ENCODE measurements at regions not wholly inside any gene's neighbourhood (a gene's known extent, or its start where the extent isn't known, plus 50 kb on each side); places are given as distances from the start of the nearest gene placed in this dataset.
A peak's percentile ranks its signal among the peaks of the same experiment; 100 is the strongest.

DNA sequence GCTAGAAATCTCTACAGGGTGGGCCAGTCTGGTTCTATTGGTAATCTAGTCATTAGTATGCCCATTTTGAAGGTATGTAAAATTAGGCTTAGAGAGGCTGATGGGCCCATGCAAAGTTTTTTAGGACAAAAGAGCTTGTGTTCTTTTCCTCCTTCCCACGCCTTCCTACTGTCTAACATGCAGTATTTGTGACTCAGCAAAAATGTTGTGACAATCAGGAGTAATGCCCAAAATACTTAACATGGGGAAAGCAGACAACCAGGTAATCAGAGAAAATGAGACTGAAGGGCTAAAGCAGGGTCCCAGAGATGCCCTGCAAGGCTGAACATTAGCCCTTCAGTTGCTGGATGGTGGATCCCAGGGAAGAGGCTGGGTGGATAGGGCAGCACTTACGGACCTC, 437.9 kb downstream of the BCL11B start:
- Mint-ChIP-seq H3K27me3 (no peaks in the 10 kb centered on the region), H3K4me3 (no peak overlapping the region), H3K27ac (no peak overlapping the region), H3K9me3 (peaks cover 4 to 6% (median 5%) of the 10 kb centered on the region in 3 donors), H3K4me1 (no peaks in the 10 kb centered on the region), H3K36me3 (no peaks in the 10 kb centered on the region)

GRCh38 chr14:98835051-98835824, 436.8 kb downstream of the BCL11B start:
- no peaks in the 10 kb centered on the region for H3K4me1 Mint-ChIP-seq
- H3K9me3 Mint-ChIP-seq = peaks cover 5 to 11% (median 6%) of the 10 kb centered on the region in 3 donors
- H3K27me3 Mint-ChIP-seq = no peaks in the 10 kb centered on the region
- no peaks in the 10 kb centered on the region for H3K36me3 Mint-ChIP-seq
- no peak overlapping the region for H3K27ac Mint-ChIP-seq
- no peak overlapping the region for H3K4me3 Mint-ChIP-seq

- H3K27me3 Mint-ChIP-seq = no peaks in the 10 kb centered on the region
- no peak overlapping the region for H3K4me3 Mint-ChIP-seq
- H3K36me3 Mint-ChIP-seq = no peaks in the 10 kb centered on the region
- no peaks in the 10 kb centered on the region for H3K4me1 Mint-ChIP-seq
- no peak overlapping the region for H3K27ac Mint-ChIP-seq
- H3K9me3 Mint-ChIP-seq = peaks cover 5 to 11% (median 6%) of the 10 kb centered on the region in 3 donors
Observed at GRCh38 chr14:98835825-98836100, 436.2 kb downstream of the BCL11B start.

DNA sequence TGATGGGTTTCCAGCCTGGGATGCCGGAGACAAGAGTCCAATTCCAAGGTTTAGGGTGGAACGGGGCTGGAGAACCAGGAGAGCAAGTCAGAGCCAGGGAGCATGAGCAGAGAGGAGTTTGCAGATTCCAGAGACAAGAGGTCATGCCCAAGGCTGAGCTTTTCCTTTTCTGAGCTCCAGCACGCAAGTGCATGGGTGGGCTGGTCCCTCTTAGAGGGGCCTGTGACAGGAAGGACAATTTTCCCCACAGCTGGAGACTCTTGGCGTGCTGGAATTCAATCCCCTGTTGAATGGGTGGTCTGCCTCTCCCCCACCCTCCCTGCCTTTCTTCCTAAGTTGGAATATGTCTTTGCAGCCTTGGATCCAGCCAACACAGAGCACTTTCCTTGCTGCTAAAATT, 431.9 kb downstream of the BCL11B start:
- no peaks in the 10 kb centered on the region for H3K36me3 Mint-ChIP-seq
- no peak overlapping the region for H3K27ac Mint-ChIP-seq
- H3K4me1 Mint-ChIP-seq = no peaks in the 10 kb centered on the region
- H3K9me3 Mint-ChIP-seq = peaks cover 5 to 11% (median 6%) of the 10 kb centered on the region in 3 donors
- H3K4me3 Mint-ChIP-seq = no peak overlapping the region
- no peaks in the 10 kb centered on the region for H3K27me3 Mint-ChIP-seq

GRCh38 chr14:98840511-98840910, 431.5 kb downstream of the BCL11B start:
- Mint-ChIP-seq H3K36me3 (no peaks in the 10 kb centered on the region), H3K27ac (no peak overlapping the region), H3K9me3 (peaks cover 6 to 11% (median 8%) of the 10 kb centered on the region in 3 donors), H3K4me1 (no peaks in the 10 kb centered on the region), H3K4me3 (no peak overlapping the region), H3K27me3 (no peaks in the 10 kb centered on the region)

DNA sequence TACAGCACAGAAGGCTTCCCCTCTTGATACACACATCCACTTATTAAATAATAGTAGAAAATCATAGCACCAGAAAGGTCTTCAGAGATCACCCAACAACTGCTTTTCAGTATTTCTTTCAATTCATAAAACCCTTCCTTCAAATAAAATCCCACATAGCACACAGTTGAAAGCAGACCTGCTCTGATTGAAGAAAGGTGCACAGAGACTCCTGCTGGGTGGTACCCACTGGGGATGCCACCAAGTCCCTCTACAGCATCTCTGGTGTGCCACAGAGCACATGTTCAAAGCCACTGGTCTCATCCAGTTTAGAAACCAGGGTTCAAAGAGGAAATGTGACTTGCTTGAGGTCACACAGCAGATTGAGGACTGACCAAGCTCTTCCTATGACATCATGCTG, 427.5 kb downstream of the BCL11B start:
- Mint-ChIP-seq H3K9me3 (peaks cover 2 to 21% (median 3%) of the 10 kb centered on the region in 3 donors), H3K36me3 (no peaks in the 10 kb centered on the region), H3K27me3 (no peaks in the 10 kb centered on the region), H3K4me3 (no peak overlapping the region), H3K4me1 (no peaks in the 10 kb centered on the region), H3K27ac (no peak overlapping the region)

GRCh38 chr14:98847521-98848468, 424.2 kb downstream of the BCL11B start:
- Mint-ChIP-seq H3K27me3 (no peaks in the 10 kb centered on the region), H3K4me3 (no peak overlapping the region), H3K9me3 (peaks cover 2 to 21% (median 3%) of the 10 kb centered on the region in 3 donors), H3K4me1 (no peaks in the 10 kb centered on the region), H3K36me3 (no peaks in the 10 kb centered on the region), H3K27ac (no peak overlapping the region)

DNA sequence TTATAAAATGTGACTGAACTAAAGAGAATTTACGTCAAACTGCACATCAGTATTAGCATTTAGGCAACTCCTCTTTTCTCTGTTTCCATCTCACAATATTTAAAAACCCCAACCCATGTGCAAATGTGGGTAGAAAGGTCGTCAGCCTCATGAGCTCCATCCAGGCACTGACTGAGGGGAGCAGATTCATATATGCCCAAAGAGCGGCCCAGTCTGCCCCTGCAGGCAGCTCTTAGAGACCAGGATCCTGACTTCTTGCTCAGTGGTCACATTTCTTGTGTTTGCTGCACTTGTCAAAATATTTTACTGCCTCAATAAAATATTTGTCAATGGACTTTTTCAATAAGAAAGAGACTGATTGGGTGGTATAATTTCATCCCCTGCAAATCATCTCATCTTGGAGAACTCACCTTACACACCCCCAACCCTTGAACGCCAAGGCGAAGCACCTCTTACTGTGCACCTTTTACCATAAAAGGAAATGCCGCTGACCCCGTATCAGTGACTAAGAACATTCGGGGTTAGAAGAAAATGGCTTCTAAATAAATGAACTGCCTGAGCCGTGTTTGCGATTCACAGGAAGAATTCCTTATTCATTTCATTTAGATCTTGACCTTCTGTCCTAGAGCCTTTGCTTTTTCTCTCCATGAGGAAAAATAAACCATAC, 418.8 kb downstream of the BCL11B start:
- Mint-ChIP-seq H3K4me1 (no peaks in the 10 kb centered on the region), H3K9me3 (peaks cover 0 to 17% (median 3%) of the 10 kb centered on the region in 3 donors), H3K36me3 (no peaks in the 10 kb centered on the region), H3K4me3 (no peak overlapping the region), H3K27ac (no peak overlapping the region), H3K27me3 (no peaks in the 10 kb centered on the region)

GRCh38 chr14:98855926-98856715, 415.9 kb downstream of the BCL11B start:
- peaks cover 0 to 12% (median 4%) of the 10 kb centered on the region in 3 donors for H3K9me3 Mint-ChIP-seq
- no peaks in the 10 kb centered on the region for H3K27me3 Mint-ChIP-seq
- H3K4me3 Mint-ChIP-seq = no peak overlapping the region
- H3K36me3 Mint-ChIP-seq = no peaks in the 10 kb centered on the region
- no peak overlapping the region for H3K27ac Mint-ChIP-seq
- H3K4me1 Mint-ChIP-seq = no peaks in the 10 kb centered on the region

DNA sequence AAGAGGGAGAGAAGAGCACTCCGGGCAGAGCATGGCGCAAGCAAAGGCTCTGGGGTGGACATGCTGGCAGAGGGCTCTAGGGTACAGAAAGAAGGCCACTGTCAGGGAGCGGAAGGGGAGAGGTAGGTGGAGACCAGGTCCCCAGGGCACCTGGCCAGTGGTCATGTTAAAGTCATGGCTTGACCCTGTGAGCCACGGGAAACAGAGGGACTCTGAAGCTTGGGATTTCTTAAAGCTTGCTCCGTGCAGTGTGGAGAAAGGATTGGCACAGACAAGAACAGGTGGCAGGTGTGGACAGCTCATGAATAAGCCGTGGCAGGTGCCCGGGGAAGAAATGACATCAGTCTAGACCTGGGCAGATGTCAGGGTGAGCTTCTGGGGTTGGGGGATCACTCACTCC, 413.8 kb downstream of the BCL11B start:
- no peak overlapping the region for H3K27ac Mint-ChIP-seq
- peaks cover 0 to 8% (median 4%) of the 10 kb centered on the region in 3 donors for H3K9me3 Mint-ChIP-seq
- H3K4me3 Mint-ChIP-seq = no peak overlapping the region
- no peaks in the 10 kb centered on the region for H3K4me1 Mint-ChIP-seq
- no peaks in the 10 kb centered on the region for H3K27me3 Mint-ChIP-seq
- H3K36me3 Mint-ChIP-seq = no peaks in the 10 kb centered on the region

DNA sequence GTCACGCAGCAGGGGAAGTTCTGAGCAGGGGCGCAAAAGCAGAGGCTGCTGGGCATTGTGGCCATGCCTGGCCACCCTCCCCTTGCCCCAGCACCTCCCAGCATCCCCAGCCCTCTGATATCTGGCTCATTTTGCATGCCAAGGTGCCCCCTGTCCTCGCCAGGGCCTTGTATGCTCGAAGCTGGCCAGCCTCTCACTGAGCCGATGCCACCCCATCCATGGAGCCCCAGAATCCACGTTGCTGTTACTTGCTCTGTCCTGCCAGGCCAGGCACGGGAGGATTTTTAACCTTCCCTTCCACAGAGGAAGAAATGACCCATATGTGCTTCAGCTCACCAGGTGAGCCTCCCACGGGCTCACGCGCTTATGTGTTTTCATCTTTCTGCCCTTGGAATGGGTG, 413.4 kb downstream of the BCL11B start:
- no peaks in the 10 kb centered on the region for H3K4me1 Mint-ChIP-seq
- no peak overlapping the region for H3K27ac Mint-ChIP-seq
- no peaks in the 10 kb centered on the region for H3K27me3 Mint-ChIP-seq
- peaks cover 0 to 8% (median 4%) of the 10 kb centered on the region in 3 donors for H3K9me3 Mint-ChIP-seq
- H3K4me3 Mint-ChIP-seq = no peak overlapping the region
- no peaks in the 10 kb centered on the region for H3K36me3 Mint-ChIP-seq

- Mint-ChIP-seq H3K27me3 (no peaks in the 10 kb centered on the region), H3K4me1 (no peaks in the 10 kb centered on the region), H3K9me3 (peaks cover 0 to 8% (median 4%) of the 10 kb centered on the region in 3 donors), H3K27ac (peak overlapping the region in 1 of 3 donors; percentile 86), H3K4me3 (no peak overlapping the region), H3K36me3 (no peaks in the 10 kb centered on the region)
Observed at GRCh38 chr14:98859301-98859700, 412.7 kb downstream of the BCL11B start.

- H3K27me3 Mint-ChIP-seq = no peaks in the 10 kb centered on the region
Observed at GRCh38 chr14:98864211-98864610, 407.8 kb downstream of the BCL11B start.

DNA sequence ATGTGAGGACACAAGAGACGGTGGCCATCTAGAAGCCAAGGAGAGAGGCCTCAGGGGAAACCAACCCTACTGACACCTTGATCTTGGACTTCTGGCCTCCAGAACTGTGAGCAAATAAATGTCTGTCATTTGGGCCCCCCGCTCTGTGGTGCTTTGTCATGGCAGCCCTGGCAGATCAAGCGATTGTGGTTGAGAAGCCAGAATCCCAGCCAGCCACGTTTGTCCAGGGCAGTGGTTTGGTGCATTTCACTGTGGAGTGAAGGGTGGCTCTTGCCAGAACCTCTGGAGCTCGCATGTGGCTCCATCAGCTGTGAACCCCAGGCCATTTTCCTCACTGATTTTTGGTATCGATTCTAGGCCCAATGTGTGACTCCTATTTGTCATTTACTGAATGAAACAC, 404.9 kb downstream of the BCL11B start:
- no peak overlapping the region for H3K4me3 Mint-ChIP-seq
- H3K4me1 Mint-ChIP-seq = no peaks in the 10 kb centered on the region
- no peak overlapping the region for H3K27ac Mint-ChIP-seq
- peaks cover 0 to 3% (median 2%) of the 10 kb centered on the region in 3 donors for H3K9me3 Mint-ChIP-seq
- H3K36me3 Mint-ChIP-seq = no peaks in the 10 kb centered on the region
- H3K27me3 Mint-ChIP-seq = no peaks in the 10 kb centered on the region

More at GRCh38 chr14:98864211-98864610, 407.8 kb downstream of the BCL11B start:
- Mint-ChIP-seq H3K27ac (no peak overlapping the region), H3K9me3 (peaks cover under 1 to 3% (median 2%) of the 10 kb centered on the region in 3 donors), H3K36me3 (no peaks in the 10 kb centered on the region), H3K4me3 (no peak overlapping the region), H3K4me1 (no peaks in the 10 kb centered on the region)
